HG02970 (cell line): ENCODE measurements at regions not wholly inside any gene's neighbourhood (a gene's known extent, or its start where the extent isn't known, plus 50 kb on each side); places are given as distances from the start of the nearest gene placed in this dataset.

Source experiments
- ATAC-seq: cut with Tn5 transposase; IDR thresholded peaks from one replicate; pipeline ENCODE4 v1.9.1; 2021; ENCODE audit warnings: mild to moderate bottlenecking, moderate library complexity, moderate number of reproducible peaks; ENCODE audit not compliant: unreplicated experiment, low FRiP score

DNA sequence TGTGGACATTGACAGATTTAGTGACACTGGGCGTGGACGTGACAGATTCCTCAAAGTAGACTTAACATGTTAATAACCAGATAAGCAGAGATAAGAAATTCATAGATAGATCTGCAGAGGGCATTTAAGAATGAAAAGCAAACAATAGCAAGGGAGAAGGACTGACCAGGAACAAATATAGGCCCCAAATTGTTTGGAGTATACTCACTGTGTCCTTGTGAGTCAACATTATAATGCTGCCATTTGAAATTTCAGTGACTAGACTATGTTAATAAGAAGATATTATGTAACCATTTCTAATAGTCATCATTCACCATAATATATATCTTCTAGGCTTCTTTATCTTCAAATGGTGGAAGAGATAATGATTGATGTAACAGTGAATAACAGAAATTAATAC, 78.1 kb upstream of the SLC38A11 start:
- no peak for ATAC-seq

DNA sequence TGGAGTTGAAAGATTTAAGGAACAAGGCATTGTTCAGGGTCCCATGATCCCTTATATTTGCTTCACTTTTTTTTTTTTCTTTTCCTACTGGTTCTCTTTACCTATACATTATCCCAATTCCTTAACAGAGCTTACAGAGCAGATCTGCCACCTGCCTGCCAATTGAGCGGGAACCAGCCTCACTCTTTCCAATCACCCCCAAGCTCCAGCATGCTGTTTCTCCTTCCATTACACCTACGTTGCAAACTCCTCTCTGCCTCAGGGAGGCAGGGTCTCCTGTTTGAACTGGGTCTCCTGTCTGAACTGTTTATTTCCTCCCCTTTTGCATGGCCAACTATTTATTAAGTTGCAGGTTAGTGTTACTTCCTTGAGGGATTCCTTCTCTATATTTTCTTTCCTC, 77.2 kb upstream of the SLC38A11 start:
- ATAC-seq, result no peak

DNA sequence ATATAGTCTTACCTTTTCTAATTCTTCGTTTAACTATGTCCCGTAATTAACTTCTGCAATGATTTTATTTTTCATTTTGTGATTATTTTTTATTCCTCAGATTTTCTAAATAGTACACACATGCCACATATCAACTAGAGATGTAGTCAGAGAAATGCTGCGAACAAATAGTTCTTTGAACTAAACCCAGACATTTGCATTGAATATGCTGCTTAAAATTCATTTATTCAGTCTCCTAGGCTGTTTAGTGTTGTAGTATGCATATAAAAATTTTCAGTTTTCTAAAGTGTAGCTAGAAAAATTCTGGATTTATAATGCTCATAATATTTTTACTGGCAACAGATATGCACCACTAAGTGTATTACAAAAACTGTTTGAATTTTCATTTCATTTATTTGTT, 68.9 kb upstream of the SLC38A11 start:
- ATAC-seq, result no peak

DNA sequence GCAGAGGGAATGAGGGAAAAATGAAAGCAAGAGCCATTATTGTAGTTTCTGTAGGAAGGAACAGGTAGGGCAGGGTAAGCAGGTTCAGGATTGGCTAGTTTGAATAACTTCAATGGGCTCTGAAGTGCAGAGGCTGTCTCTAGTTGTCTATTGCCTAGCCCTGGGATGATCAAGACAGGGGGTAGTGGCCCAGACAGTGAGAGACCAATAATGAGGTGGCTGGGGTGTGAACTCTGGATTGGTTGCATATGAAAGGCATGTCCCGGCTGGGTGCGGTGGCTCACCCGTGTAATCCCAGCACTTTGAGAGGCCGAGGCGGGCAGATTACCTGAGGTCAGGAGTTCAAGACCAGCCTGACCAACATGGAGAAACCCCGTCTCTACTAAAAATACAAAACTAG, 67.5 kb upstream of the SLC38A11 start:
- ATAC-seq, result no peak

DNA sequence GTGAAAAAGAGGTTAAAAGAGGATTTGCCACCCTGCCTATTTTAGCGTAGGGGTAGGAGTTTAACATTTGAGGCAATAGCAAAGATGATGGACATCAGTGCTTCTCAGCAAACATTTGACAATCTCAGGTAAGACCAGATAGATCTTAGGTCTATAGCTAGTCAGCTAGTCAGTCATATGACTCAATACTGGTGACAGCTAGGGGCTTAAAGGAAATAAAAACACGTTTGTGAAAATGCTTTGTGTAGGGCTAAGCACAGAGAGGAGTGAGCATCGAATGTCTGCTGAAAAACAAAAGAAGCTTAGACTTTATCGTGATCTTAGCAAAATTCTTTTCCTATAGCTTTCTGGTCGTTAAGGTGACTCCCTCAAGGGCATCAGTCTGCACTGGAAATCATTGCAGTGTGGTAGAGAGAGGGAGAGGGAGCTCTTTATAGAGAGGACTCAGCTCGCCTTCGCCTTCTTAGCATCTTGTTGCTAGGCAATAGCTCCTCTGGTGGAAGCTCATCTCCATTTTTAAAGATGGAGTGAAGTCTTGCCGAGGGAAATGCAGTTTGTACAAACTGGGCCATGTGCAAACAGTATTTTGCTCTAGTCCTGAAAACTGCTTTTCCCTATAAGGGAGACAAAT, 62.8 kb upstream of the SLC38A11 start:
- no peak for ATAC-seq

DNA sequence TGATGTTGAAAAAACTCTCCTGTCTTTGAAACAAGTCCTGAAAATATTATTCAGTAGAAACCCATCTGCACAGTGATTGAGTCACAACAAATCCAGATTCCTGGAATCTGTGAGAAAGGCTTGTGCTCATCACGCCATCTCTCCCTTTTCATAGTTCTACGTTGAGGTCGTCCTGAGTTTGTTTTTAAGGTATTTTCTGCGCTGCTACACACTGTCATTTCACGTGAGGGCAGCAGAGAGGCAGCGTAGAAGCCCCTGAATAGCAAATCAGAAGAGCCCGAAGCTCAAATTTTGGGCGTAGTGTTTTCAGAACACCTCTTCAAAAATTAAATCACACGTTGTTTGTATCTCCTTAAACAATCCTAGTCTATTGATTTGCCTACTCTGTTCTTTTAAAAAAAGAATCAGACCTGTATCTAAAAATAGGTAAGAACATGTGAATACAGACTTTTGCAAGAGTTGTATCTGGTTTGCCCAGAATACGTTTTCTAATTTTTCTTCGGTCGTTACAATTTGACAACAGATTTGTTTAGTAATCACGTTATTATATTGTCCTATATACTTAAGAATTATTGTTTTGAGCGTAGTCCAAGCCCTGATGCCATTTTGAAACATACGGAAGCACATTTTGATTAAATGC, 61.6 kb upstream of the SLC38A11 start:
- peak; percentile 56 for ATAC-seq

DNA sequence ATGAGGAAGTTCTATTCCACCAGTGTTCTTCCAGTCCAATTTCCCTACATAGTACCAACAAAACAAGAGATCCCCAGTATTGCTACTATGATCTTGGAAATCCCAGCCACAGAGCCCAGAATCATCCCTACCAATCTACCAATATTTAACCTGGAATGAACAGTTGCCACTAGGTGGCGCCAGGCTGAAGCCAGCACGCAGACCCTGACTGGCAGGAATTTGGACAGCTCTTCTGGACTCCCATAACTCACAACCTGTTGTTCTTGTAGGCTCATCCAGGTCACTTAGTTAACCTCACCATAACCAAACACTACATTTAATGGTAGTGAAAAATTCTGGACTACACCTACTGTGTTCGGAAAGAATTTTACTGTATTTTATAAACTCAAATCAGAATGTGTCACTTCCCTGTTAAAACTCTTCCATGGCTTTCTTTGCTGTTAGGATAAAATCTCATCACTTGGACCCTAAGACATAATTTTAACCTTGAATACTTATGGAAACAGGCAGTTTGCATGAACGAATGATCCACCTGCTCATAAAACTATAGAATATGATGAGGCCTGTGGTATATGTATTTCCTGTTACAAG, 59.8 kb upstream of the SLC38A11 start:
- peak; percentile 70 for ATAC-seq

DNA sequence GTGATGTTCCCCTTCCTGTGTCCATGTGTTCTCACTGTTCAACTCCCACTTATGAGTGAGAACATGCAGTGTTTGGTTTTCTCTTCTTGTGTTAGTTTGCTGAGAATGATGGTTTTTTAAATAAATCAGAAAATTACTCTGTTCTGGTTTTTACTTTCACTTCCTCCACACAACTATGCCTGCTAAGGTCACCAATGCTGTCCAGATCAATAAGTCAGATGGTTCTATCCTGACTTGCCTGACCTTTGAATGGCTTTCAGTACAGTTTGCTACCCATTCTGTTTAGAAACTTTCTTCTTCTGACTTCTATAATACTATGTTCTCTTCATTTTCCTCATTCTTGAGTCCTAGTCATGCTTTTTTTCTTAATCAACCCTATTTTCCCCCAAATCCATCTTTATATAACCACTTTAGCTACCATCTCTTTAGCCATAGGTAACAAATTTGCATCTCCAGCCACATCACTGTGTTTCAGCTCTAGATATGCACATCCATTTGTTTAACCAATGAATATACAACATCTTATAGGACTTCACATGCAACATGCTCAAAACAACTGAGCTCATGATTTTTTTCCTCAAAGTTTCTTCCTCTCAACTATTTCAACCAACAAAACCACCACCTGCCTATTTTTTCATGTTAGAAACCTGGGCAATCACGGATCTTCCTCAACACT, 58.8 kb upstream of the SLC38A11 start:
- no peak for ATAC-seq

DNA sequence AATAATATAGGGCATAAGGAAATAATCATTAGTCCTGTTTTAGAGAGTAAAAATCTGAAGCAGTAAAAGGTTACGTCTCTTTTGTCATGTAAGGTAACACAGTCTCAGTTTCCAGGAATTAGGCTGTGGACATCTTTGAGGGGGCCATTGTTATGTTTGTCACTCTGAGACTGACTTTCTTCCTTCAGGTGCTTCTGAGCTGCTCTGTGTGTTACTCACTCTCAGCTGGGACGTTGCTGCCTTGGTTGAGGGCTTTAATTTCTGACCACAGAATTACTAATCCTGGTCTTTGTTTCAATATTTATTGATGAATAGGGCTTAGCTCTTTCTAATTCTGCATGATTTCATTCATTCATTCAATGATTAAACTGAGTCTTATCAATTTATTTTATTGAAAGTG, 55.9 kb upstream of the SLC38A11 start:
- no peak for ATAC-seq

DNA sequence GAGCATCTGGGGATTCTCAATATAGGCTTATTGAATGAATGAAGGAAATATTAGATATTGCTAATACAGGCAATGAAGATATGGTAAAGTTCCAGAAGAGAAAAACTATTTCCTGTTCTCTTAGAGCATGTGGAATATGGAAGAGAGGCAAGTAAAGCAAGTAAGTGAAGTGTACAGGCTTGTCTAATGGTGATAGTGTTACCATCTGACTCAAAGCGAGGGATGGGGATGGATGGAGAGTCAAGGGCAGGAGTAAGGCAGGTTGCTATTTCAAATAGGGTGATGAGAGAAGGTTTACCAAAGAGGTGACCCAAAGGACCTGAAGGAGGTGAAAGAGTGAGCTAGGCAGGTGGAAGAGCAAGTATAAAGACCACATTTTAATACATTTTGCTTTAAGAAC, 55.2 kb upstream of the SLC38A11 start:
- ATAC-seq, result no peak

DNA sequence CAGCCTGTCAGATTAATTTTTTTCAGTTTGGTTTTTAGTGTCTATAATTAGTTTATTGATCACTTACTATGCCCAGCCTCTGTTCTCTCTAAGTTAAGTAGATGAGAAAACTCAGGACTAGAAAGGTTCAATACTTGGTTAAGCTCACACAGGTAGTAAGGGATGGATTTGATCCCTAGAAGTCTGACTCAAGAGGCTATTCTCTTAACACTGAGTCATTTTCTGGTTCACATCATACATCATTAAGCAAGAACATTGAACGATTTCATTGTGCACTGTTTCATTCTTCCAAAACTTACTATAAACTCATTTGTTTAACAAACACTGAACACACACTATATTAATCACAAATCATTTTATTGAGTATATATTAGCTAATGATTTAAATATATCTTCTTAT, 54.1 kb upstream of the SLC38A11 start:
- ATAC-seq, result no peak

DNA sequence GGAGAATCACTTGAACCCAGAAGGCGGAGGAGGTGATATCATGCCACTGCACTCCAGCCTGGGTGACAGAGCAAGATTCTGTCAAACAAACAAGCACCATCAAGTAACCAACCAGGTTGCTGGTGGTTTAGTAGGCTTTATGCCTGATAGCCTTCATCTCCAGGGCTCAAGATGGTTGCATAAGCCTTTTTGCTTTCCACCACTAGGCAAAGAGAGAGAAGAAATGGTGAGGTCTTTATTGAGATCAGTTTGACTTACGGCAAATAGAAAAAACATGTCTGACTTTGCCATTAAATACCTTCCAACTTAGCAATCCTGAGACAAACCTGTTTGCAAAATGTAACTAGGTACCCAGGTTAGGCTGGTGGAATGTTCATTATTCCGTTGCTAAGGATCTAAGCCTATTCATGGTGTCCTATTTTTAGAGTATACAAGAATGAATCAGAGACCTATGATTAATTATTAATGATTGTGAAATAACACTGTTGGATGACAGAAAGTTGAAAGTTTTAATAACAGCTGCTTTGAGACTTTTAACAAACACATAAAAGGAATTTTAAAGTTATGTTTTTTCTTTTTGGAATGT, 53.5 kb upstream of the SLC38A11 start:
- no peak for ATAC-seq

DNA sequence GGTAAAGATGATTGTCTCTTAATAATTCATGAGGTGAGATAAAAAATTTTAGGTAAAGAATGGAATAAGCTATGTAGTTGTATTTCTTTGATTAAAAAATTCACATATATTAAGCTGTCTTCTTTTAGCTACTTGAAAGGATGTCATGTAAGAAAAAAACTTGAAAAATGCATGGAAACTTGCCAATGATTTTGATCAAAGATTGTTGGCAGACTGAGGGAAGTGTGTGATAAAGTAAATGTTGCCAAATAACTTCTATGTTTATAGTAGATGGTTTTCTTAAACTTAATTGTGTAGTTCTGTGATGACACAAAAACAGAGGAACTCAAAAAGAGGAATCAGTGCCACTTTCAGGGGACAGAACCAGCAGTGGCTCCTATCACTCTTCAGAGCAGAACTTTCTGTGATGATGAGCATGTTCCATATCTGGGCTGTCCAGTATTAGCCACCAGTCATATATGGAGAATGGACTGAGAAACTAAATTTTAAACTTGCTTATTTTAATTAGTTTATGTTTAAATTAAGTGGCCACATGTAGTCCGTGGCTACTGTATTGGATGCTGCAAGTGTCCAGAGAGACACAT, 51.9 kb upstream of the SLC38A11 start:
- no peak for ATAC-seq
